ENCODE measurements at regions not wholly inside any gene's neighbourhood (a gene's known extent, or its start where the extent isn't known, plus 50 kb on each side); places are given as distances from the start of the nearest gene placed in this dataset.

- TF ChIP-seq CTCF (IDR thresholded peaks at IDR 0.05; ENCODE audit: insufficient read depth in 1 of 2, low read depth in 1 of 2, low read length in 1 of 2, severe bottlenecking in 1 of 2, unreplicated experiment in 1 of 2), result no peak
- BruUV-seq (replicated peaks), result no TSS peak
- Mint-ChIP-seq H3K4me3 (ENCODE audit: unreplicated experiment) (no peak overlapping the region), H3K27ac (ENCODE audit: unreplicated experiment) (no peak overlapping the region), H3K9me3 (ENCODE audit: unreplicated experiment) (no peaks in the 10 kb centered on the region), H3K36me3 (ENCODE audit: insufficient read depth, unreplicated experiment) (no peaks in the 10 kb centered on the region), H3K27me3 (ENCODE audit: insufficient read depth, unreplicated experiment) (peaks cover 7% of the 10 kb centered on the region), H3K4me1 (ENCODE audit: low read depth, unreplicated experiment) (no peaks in the 10 kb centered on the region)
- no peak for DNase-seq
- Histone ChIP-seq H3K9me3 (peaks cover 6% of the 10 kb centered on the region), H3K27me3 (replicated peaks; ENCODE audit: control insufficient read depth, insufficient read depth, low read length) (no peaks in the 10 kb centered on the region; the same call in 1 of the 2 replicates), H3K36me3 (ENCODE audit: control insufficient read depth, insufficient read depth, low read length) (no peaks in the 10 kb centered on the region), H3K4me1 (no peaks in the 10 kb centered on the region), H3K4me3 (ENCODE audit: low read depth, low read length) (no peak overlapping the region)
- CTCF ChIA-PET, result interaction anchor here (0.6 kb wide), 1 partner anchor 428 kb away, joined by 3 read pairs; no protein-coding TSS in a partner anchor
- intact Hi-C loops (cut with micrococcal nuclease; ENCODE audit: unreplicated experiment), result no loop called here
- POLR2A ChIA-PET, result no interaction called here
Measured at GRCh38 chr2:223399357-223399957, 202.7 kb downstream of the SCG2 start.

- H3K4me1 ChIP-seq, result no peaks in the 10 kb centered on the region
- H3K27me3 Mint-ChIP-seq (ENCODE audit: insufficient read depth, unreplicated experiment), result peaks cover 14% of the 10 kb centered on the region
- DNase-seq, result no peak
- H3K36me3 Mint-ChIP-seq (ENCODE audit: insufficient read depth, unreplicated experiment), result no peaks in the 10 kb centered on the region
- ChIA-PET CTCF (no interaction called here), POLR2A (no interaction called here)
- TF ChIP-seq CTCF (IDR thresholded peaks at IDR 0.05; ENCODE audit: insufficient read depth in 1 of 2, low read depth in 1 of 2, low read length in 1 of 2, severe bottlenecking in 1 of 2, unreplicated experiment in 1 of 2), result no peak
- H3K4me1 Mint-ChIP-seq (ENCODE audit: low read depth, unreplicated experiment), result no peaks in the 10 kb centered on the region
- intact Hi-C loops (cut with micrococcal nuclease; ENCODE audit: unreplicated experiment), result no loop called here
- H3K36me3 ChIP-seq (ENCODE audit: control insufficient read depth, insufficient read depth, low read length), result no peaks in the 10 kb centered on the region
- H3K27ac Mint-ChIP-seq (ENCODE audit: unreplicated experiment), result no peak overlapping the region
- no peaks in the 10 kb centered on the region for H3K9me3 Mint-ChIP-seq (ENCODE audit: unreplicated experiment)
- no peaks in the 10 kb centered on the region; the same call in 1 of the 2 replicates for H3K27me3 ChIP-seq (replicated peaks; ENCODE audit: control insufficient read depth, insufficient read depth, low read length)
- no peak overlapping the region for H3K4me3 Mint-ChIP-seq (ENCODE audit: unreplicated experiment)
- BruUV-seq (replicated peaks), result no TSS peak
- no peaks in the 10 kb centered on the region for H3K9me3 ChIP-seq
- no peak overlapping the region for H3K4me3 ChIP-seq (ENCODE audit: low read depth, low read length)
Measured at GRCh38 chr2:223404616-223405015, 197.5 kb downstream of the SCG2 start.

GRCh38 chr2:223414646-223415045 lies 187.5 kb downstream of the SCG2 start:
- H3K36me3 ChIP-seq (ENCODE audit: control insufficient read depth, insufficient read depth, low read length), result no peaks in the 10 kb centered on the region
- no peak for TF ChIP-seq CTCF (IDR thresholded peaks at IDR 0.05; ENCODE audit: insufficient read depth in 1 of 2, low read depth in 1 of 2, low read length in 1 of 2, severe bottlenecking in 1 of 2, unreplicated experiment in 1 of 2)
- no peak overlapping the region for H3K27ac Mint-ChIP-seq (ENCODE audit: unreplicated experiment)
- no TSS peak for BruUV-seq (replicated peaks)
- DNase-seq, result no peak
- intact Hi-C loops (cut with micrococcal nuclease; ENCODE audit: unreplicated experiment), result no loop called here
- ChIA-PET POLR2A (no interaction called here), CTCF (no interaction called here)
- H3K36me3 Mint-ChIP-seq (ENCODE audit: insufficient read depth, unreplicated experiment), result no peaks in the 10 kb centered on the region
- H3K4me3 ChIP-seq (ENCODE audit: low read depth, low read length), result no peak overlapping the region
- H3K27me3 ChIP-seq (replicated peaks; ENCODE audit: control insufficient read depth, insufficient read depth, low read length), result no peaks in the 10 kb centered on the region
- no peaks in the 10 kb centered on the region for H3K9me3 Mint-ChIP-seq (ENCODE audit: unreplicated experiment)
- no peak overlapping the region for H3K4me3 Mint-ChIP-seq (ENCODE audit: unreplicated experiment)
- H3K4me1 Mint-ChIP-seq (ENCODE audit: low read depth, unreplicated experiment), result no peaks in the 10 kb centered on the region
- H3K27me3 Mint-ChIP-seq (ENCODE audit: insufficient read depth, unreplicated experiment), result peaks cover 20% of the 10 kb centered on the region
- H3K9me3 ChIP-seq, result no peaks in the 10 kb centered on the region
- H3K4me1 ChIP-seq, result no peaks in the 10 kb centered on the region

Measured in Caco-2 (cell line).